ENCODE measurements at regions not wholly inside any gene's neighbourhood (a gene's known extent, or its start where the extent isn't known, plus 50 kb on each side); places are given as distances from the start of the nearest gene placed in this dataset.

DNA sequence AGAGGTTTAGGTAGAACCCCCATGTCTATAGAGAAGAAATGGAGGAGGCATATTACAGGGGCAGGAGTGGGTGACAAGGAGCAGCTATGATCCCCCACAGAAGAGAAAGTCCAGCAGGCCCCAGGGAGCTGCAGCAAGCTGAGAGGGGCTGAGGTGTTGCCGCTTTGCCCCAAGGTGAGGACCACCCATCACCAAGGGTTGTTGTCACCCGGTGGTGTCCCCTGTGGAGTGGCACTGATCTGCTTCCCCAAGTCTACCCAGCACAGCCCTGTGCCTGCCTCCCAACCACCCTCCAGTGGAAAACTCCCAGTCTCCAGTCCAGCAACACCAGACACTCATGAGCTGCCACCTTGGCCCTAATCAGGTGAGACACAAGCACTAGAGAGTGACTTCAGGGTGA, 149.3 kb upstream of the NOCT start:
- no peak for TF ChIP-seq TOX (CRISPR knock-in tag; IDR thresholded peaks at IDR 0.05; ENCODE audit: borderline replicate concordance)
- no peak for TF ChIP-seq PATZ1 (CRISPR knock-in tag; IDR thresholded peaks at IDR 0.05; ENCODE audit: borderline replicate concordance)
- TF ChIP-seq, protein P1, sequence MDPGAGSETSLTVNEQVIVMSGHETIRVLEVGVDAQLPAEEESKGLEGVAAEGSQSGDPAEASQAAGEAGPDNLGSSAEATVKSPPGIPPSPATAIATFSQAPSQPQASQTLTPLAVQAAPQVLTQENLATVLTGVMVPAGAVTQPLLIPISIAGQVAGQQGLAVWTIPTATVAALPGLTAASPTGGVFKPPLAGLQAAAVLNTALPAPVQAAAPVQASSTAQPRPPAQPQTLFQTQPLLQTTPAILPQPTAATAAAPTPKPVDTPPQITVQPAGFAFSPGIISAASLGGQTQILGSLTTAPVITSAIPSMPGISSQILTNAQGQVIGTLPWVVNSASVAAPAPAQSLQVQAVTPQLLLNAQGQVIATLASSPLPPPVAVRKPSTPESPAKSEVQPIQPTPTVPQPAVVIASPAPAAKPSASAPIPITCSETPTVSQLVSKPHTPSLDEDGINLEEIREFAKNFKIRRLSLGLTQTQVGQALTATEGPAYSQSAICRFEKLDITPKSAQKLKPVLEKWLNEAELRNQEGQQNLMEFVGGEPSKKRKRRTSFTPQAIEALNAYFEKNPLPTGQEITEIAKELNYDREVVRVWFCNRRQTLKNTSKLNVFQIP (CRISPR knock-in tag; IDR thresholded peaks at IDR 0.05; ENCODE audit: borderline replicate concordance, low read depth), result no peak
- TF ChIP-seq ZNF565 (CRISPR knock-in tag; conservative IDR thresholded peaks at IDR 0.05; ENCODE audit: low read depth), result no peak
- TF ChIP-seq, protein P2, sequence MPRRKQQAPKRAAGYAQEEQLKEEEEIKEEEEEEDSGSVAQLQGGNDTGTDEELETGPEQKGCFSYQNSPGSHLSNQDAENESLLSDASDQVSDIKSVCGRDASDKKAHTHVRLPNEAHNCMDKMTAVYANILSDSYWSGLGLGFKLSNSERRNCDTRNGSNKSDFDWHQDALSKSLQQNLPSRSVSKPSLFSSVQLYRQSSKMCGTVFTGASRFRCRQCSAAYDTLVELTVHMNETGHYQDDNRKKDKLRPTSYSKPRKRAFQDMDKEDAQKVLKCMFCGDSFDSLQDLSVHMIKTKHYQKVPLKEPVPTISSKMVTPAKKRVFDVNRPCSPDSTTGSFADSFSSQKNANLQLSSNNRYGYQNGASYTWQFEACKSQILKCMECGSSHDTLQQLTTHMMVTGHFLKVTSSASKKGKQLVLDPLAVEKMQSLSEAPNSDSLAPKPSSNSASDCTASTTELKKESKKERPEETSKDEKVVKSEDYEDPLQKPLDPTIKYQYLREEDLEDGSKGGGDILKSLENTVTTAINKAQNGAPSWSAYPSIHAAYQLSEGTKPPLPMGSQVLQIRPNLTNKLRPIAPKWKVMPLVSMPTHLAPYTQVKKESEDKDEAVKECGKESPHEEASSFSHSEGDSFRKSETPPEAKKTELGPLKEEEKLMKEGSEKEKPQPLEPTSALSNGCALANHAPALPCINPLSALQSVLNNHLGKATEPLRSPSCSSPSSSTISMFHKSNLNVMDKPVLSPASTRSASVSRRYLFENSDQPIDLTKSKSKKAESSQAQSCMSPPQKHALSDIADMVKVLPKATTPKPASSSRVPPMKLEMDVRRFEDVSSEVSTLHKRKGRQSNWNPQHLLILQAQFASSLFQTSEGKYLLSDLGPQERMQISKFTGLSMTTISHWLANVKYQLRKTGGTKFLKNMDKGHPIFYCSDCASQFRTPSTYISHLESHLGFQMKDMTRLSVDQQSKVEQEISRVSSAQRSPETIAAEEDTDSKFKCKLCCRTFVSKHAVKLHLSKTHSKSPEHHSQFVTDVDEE (CRISPR knock-in tag; IDR thresholded peaks at IDR 0.05), result no peak
- TF ChIP-seq BACH2 (CRISPR knock-in tag; IDR thresholded peaks at IDR 0.05; ENCODE audit: borderline replicate concordance), result no peak
- no peak for TF ChIP-seq ESRRG (CRISPR knock-in tag; IDR thresholded peaks at IDR 0.05)

Measured in SK-N-SH treated with all-trans-retinoic acid at 6 μM for 48 hours (cell line).